HG03135 (cell line): ENCODE measurements at regions not wholly inside any gene's neighbourhood (a gene's known extent, or its start where the extent isn't known, plus 50 kb on each side); places are given as distances from the start of the nearest gene placed in this dataset.
"Not testable (repeated sequence)": the region's sequence is repeated elsewhere in the genome, so short reads cannot be mapped to it uniquely, and the experiment has no call there.

Experiments
- ATAC-seq: cut with Tn5 transposase; IDR thresholded peaks from one replicate; pipeline ENCODE4 v1.9.1; 2021; ENCODE audit warnings: mild to moderate bottlenecking, moderate library complexity; ENCODE audit not compliant: unreplicated experiment

GRCh38 chr1:95863086-95863485 is 629.1 kb downstream of the RWDD3 start:
- ATAC-seq = no peak

DNA sequence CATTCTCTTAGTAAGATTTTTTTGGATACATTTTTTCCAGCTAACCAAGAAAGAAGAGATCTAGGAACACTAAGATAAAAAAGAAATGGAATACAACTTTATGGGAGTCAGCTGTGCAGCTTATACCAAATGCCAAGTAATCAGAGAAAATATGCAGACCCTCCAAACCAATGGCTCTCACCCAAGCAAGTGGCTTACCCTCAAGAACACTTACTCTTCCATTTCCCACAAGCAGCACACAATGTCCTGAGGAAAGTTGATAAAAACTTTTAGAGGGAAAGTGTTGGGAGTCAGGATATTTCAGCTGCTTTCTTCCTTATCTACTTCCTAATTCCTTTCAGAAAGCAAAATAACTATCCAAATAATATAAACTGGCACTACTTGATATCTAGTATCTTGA is 631.8 kb downstream of the RWDD3 start:
- no peak for ATAC-seq

DNA sequence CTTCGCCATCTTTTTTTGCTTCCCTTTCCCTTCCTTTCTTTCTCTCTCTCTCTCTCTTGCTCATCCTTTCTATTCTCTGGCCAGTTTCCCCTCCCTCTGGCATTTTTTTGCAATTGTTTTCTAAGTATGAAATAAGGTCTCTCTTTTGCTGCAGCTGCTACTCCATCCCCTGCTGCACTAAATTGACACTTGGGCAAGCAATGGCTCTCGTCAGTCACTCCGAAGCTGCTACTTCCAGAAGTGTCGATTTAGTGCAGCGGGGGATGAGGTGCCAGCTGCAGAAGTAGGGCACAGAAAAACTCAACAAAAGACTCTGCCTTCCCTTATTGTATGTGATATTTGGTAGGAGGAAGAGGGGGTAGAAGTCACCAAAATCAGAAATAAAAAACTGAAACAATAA is 642.3 kb downstream of the RWDD3 start:
- no peak for ATAC-seq

DNA sequence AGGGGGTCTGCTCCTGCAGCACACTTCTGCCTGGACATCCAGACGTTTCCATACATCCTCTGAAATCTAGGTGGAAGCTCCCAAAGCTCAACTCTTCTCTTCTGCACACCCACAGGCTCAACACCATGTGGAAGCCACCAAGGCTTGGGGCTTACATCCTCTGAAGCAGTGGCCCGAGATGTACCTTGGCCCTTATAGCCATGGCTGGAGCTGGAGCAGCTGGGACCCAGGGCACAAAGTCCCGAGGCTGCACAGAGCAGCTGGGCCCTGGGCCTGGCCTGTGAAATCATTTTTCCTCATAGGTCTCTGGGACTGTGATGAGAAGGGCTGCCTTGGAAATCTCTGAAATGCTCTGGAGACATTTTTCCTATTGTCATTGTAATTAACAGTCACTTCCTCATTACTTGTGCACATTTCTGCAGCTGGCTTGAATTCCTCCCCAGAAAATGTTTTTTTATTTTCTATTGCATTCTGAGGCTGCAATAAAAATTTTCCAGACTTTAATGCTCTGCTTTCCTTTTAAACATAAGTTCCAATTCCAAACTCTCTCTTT is 645.6 kb downstream of the RWDD3 start:
- no peak for ATAC-seq

- ATAC-seq = no peak
These were observed 655.0 kb downstream of the RWDD3 start for GRCh38 chr1:95888941-95889390.

DNA sequence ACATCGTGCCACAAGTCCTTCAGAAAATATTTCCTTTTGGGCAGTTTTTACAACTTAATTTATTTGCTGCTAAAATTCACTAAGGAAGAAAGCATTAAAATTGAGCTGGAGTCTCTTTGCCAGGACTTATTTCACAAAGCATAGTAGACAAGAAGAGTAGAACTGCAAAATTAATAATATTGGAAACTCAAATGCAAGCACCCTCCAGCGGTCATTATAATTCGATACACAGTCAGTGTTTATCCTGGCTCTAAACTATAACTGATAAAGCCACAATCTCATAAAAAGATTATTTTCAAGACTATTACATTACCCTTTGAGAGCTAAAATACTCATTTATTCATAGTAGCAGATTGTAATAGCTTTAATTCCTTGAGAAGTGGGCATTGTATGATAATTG is 655.4 kb downstream of the RWDD3 start:
- no peak for ATAC-seq

- no peak for ATAC-seq
These were observed 659.9 kb downstream of the RWDD3 start for GRCh38 chr1:95893921-95894320.

GRCh38 chr1:95903060-95903459 is 669.0 kb downstream of the RWDD3 start:
- no peak for ATAC-seq

GRCh38 chr1:95905818-95906395 is 671.9 kb downstream of the RWDD3 start:
- no peak for ATAC-seq

DNA sequence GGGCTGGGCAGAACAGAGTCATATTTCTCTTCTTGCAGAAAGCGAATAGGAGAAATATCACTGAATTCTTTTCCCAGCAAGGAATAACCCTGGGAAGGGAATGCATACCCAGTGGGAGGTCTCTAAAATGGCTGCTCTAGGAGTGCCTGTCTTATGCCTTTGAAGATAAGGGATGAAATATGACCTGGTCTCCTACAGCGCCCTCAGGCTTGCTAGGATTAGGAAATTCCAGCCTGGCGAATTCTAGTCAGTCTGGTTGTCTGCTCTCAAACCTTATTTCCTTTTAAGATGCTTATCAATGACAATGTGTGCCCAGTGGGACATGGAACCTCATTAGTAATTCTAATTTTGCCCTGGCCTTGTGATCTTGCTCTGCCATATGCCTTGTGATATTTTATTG is 677.7 kb downstream of the RWDD3 start:
- ATAC-seq = not testable (repeated sequence)

GRCh38 chr1:95916616-95917015 is 682.6 kb downstream of the RWDD3 start:
- ATAC-seq = no peak

DNA sequence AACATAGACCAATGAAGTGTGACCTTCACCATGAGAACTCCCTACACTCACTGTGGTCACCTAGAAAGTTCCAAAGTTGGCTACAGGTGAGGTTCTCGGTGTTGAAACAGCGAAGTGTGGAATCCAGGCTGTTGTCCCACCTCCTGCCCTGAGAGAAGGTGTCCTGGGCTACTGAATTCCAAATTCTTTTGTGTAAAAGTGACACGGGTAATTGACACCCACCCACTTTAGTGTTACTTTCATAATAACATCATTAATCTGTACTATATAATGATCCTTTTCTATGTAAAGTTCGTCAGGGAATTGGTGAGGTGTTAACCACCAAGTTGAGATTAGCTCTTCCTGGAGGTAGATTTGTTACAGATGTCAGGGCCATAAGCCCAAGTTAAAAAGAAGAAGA is 690.7 kb downstream of the RWDD3 start:
- ATAC-seq = no peak

DNA sequence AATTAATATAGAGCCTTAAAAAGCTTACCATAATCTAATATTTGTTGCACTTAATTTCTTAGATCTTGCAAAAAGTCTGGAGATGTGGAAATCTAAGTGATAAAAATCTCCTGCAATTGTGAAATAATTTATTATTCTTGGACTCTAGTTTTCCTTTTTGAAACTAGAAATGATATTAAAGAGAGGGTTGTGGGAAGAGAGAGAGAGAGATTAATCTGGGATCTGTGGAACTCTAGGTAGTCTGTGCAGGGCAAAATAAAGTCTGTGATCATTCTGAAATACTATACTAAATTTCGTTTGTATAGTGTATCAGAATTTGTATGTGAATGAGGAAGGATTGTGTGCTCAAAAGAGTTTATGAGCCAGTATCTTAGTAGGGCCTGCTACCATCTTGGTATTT is 692.3 kb downstream of the RWDD3 start:
- no peak for ATAC-seq

- ATAC-seq = no peak
These were observed 693.1 kb downstream of the RWDD3 start for GRCh38 chr1:95927061-95927460.

DNA sequence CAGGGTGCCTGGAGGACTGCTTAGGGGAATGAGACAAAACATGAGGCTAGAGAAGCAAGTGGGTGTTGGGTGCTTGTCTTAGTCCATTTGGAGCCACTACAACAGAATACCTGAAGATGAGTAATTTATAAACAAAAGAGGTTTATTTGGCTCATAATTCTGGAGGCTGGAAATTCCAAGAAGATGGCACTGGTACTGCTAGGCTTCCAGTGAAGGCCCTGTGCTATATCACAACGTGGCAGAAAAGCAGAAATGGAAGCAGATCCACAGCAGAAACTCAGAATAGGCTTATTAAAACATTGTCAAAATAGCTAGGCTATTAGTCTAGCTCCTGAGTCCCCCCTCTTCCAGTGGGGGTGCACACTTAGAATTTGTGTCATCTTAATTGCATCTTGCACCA is 701.7 kb downstream of the RWDD3 start:
- ATAC-seq = no peak

DNA sequence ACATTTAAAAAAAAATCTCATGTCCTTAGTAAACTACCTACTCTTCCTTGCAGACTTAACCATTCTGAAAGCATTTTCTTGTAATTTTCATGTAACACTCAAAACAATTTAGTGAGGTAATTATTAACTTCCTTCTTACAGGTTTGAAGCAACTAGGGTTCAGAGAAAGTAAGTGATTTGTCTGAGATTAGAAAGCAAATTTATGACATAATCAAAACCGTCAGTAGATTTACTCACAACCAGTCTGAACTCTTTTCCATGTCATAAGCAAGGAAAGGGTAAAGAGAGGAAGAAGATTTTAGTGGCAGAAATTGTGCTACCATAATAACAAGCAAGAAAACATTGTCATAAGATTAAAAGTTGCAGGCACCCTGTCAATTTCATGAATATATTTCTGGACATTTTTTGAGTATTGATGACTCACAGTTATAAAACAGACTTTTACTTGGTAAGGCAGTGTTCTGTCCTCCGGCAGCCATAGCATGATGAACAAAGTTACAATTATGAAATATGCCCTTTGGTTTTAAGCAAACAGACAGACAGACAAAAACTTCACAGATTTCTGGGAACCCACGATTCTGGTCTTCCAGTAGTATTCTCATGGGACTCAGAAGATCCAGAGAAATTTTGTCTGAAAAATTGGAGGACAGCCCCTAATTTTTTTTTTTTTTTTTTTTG is 707.2 kb downstream of the RWDD3 start:
- ATAC-seq = no peak

DNA sequence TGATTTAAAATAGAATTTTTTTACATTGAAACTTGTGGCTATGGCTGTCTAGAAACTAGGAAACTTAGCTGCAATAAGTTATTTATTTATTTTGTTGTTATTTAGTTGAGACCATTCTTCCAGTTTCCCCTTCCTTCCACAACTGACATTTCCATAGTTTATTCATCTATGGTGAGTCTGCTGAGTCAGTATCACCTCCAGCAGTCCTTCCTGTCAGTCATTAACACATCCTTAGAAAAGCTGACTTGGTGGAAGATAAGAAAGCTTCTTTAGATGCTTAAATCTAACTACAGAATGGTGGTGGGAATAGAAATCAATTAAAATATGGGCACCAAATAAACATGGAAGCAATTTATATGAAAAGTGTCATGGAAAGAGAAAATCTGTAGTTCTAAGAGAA is 714.0 kb downstream of the RWDD3 start:
- no peak for ATAC-seq

- no peak for ATAC-seq
These were observed 717.5 kb downstream of the RWDD3 start for GRCh38 chr1:95951371-95952102.

DNA sequence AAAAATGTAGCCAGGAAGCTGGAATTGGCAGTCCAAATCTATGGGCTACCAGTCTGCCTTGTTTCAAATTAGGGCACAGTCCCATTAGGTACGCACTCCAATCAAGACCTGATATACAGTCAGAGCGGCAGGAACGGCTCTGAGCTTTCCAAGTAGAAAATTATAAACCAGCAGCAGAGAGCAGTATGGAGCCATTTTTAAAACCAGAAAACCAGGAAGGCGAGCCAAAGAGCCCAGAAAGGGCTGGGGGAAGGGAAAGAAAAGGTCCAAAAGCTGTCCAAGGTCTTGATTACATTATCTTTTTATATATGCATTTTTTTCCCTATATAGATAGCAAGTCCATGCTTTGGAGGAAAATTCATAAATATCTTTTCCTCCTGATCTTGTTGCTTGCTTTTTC is 719.0 kb downstream of the RWDD3 start:
- no peak for ATAC-seq

DNA sequence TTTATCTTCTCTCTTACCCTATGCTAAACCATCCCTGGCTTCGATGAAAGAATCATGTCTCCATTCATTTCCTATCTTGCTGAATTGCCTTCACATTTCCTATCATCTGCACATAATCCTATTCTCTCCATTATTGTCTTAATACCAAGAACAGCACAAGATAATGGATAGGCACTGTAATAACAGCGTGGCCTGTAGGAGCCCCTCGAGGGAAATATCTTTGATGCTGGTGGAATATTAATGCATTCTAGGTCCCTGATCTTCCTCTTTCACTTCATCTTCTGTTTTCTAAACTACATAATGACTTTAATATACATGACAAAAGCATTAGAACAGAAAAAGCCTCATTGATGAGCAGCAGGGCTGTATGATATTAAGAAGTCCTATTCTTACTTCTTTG is 720.6 kb downstream of the RWDD3 start:
- ATAC-seq = no peak

DNA sequence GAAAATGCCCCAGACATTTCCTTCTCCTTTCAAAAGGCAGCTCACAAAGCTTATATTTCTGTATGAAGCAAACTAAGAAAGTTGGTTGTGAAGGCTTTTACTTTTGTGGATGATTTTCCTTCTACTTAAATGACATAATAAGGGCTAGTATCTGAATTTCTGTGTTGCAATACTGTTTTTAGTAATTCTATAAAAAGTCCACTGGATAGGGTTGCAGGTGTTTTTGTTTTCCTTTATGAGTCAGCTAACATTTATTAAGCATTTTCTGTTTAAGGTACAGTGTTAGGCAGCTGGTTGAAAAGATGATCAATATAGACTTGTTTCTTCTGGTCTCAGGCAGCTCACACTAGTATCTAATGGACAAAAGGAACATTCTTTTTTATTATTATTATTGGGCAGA is 722.2 kb downstream of the RWDD3 start:
- ATAC-seq = no peak

GRCh38 chr1:95957748-95958147 is 723.7 kb downstream of the RWDD3 start:
- ATAC-seq = no peak
